Breast epithelium (tissue), 3 donors: ENCODE measurements at regions not wholly inside any gene's neighbourhood (a gene's known extent, or its start where the extent isn't known, plus 50 kb on each side); places are given as distances from the start of the nearest gene placed in this dataset.

ENCODE experiments used
- POLR2A ChIP-seq: fragments of 450-650 bp; IDR thresholded peaks from one replicate; pipeline ENCODE4 v1.6.1; 2016; ENCODE audit warnings: antibody characterized with exemption, mild to moderate bottlenecking, moderate library complexity
- POLR2AphosphoS5 ChIP-seq, 3 donors: sonication (generic); formaldehyde crosslinking; IDR thresholded peaks; one replicate each; pipeline ENCODE4 v1.6.1; 2017; ENCODE audit warnings: antibody characterized with exemption in 3 of 3
- TF ChIP-seq, protein P1 (sequence below), 3 donors: fragments of 450-650 bp; IDR thresholded peaks; one replicate each; pipeline ENCODE4 v1.5.1; 2016 to 2017; ENCODE audit warnings: antibody characterized with exemption in 3 of 3, mild to moderate bottlenecking in 3 of 3, moderate library complexity in 3 of 3

DNA sequence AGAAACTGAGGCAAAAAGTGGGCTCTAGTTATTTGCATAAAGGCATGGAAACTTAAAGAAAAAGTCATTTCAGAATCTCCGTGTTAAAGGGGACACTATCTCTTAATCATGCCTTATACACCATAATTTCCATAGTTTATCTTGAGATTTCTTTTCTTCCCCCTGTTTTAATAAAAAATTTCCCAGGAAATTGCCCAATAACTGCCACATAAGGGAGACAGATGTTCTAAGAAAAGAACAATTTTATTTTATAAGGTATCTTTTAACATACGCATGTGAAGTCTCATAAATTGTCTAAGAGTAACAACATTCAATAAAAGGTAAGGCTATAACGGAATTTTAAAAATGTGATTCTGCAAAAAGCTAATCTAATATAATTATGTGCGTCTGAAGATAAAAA, 371.3 kb downstream of the IRS2 start:
- TF ChIP-seq, protein P1, sequence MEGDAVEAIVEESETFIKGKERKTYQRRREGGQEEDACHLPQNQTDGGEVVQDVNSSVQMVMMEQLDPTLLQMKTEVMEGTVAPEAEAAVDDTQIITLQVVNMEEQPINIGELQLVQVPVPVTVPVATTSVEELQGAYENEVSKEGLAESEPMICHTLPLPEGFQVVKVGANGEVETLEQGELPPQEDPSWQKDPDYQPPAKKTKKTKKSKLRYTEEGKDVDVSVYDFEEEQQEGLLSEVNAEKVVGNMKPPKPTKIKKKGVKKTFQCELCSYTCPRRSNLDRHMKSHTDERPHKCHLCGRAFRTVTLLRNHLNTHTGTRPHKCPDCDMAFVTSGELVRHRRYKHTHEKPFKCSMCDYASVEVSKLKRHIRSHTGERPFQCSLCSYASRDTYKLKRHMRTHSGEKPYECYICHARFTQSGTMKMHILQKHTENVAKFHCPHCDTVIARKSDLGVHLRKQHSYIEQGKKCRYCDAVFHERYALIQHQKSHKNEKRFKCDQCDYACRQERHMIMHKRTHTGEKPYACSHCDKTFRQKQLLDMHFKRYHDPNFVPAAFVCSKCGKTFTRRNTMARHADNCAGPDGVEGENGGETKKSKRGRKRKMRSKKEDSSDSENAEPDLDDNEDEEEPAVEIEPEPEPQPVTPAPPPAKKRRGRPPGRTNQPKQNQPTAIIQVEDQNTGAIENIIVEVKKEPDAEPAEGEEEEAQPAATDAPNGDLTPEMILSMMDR (IDR thresholded peaks at IDR 0.05): no peak
- no peak for TF ChIP-seq POLR2AphosphoS5 (IDR thresholded peaks at IDR 0.05)
- no peak for TF ChIP-seq POLR2A
